ENCODE measurements at regions not wholly inside any gene's neighbourhood (a gene's known extent, or its start where the extent isn't known, plus 50 kb on each side); places are given as distances from the start of the nearest gene placed in this dataset.

DNA sequence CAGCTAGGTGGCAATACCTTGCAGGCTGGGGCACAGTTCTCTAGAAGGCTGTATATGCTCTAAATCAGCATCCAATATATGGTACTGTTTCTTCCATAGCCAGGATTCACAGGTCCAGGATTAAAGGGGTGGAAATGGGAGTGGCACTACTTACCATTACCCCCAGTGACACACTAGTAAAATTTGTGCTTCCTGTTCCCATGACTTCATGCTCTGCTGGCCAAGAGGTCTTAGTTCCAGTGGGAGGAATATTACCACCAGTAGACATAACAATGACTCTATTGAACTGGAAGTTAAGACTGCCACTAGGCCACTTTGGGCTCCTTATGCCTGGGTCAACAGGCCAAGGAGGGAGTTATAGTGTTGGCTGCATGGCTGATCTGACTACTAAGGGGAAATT is 174.3 kb upstream of the TNFAIP3 start:
- DNase-seq, result no peak

DNA sequence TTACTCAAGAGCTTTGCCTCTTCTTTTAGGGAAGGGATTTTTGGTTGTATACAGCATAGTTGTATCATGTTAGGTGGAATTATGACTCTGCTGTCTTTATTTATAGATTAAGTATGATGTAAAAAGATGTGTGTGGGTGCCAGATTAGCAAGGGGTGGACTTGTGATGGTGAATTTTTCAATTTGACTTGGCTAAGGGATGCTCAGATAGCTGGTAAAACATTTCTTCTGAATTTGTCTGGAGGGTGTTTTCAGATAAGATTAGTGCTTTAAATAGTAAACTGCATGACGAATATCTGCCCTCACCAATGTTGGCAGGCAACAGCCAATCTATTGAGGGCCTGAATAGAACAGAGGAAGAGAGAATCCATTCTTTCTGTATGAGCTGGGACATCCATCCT is 173.3 kb upstream of the TNFAIP3 start:
- DNase-seq, result no peak

DNA sequence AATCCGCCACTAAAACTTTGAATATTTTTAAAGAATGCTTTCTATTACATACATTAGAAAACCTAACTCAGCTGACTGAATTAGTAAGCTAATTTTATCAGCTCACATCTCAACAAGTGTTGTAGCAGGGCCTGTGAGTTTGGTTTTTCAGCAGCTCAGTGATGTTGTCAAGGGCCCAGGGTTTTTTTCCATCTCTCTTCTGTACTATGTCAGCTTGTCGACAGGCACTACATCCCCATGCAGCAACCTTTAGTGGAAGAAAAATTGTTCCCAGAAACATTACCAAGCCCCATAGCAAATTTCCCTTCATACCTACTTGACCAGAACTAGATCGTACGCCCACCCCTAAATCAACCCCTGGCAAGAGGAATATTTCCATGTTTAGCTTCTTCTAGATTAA is 170.3 kb upstream of the TNFAIP3 start:
- DNase-seq, result no peak

DNA sequence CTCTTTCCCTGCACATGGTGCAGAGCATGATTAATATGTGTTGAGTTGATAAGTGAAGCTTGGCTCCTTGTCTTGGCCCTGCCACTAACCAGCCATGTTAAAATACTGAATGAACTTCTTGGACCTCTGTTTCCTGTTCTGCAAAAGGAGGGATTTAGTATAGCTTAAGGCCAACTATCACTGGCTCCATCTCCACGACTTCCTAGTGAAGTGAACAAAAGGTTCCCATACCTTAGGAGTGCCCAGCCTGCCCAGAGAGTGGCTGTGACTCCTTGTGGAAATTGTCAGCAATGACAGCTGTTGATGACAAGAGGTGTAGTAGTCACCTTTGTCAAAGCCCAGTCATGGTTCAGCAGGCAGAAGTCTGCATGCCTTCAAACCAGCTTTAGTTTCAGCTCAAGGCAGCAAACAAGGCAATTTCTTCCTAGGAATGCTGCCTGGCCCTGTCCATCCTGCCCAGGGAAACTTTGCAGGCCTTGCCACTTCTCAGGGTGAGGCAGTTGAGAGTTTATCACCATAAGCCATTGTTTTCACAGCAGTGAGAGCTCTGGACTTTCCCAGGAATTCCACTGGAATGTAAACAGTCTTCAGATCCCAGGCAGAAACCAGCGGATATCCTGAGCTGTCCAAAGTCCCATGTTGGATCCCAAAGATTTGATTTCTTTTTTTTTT is 169.7 kb upstream of the TNFAIP3 start:
- no peak for DNase-seq

DNA sequence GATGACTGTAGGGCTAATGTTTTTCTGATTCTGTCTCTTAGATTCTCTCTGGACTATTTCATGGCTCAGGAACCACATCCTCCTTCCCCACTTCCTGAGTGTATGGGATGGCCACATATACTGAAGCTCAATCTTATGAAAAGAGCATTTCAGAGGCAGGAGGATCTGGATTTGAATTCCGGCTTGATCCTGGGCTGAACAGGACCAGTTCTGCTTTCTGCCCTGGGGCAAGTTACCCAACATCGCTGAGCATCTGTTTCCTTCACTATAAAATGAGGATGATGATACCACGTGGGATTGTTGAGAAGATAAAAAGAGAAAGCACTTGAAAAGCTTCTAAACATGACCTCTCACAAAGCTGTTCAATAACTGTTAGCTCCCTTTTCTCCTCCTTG is 168.4 kb upstream of the TNFAIP3 start:
- DNase-seq, result no peak

DNA sequence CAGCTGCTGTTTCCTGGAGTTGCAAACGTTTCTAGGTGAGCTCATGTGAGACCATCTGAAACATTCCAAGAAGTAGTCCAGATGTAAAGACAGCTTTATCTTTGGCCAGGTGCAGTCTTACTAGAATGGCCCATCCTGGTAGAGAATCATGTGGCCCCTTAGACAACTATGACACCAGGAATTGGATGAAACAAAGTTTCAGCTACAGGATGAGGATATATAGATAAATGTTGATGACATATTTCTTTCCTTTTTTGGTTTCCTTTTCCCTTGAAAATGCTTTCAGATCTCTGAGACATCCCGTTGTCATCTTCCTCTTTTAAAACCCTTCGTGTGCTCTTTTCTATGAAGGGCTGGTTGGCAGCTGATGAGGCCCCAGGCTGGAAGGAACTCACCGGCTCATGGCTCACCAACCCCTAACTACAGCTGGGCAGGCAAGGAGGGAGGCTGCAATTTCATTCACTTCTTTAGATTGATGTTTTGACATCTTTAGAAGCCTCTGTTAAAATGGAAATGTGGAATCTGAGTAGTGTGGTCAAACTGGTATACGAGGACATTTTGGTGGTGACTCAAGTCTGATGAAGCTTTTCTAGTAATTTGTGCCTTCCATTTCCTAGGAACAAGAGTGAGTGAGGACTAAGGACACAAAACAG is 167.9 kb upstream of the TNFAIP3 start:
- DNase-seq, result no peak

DNA sequence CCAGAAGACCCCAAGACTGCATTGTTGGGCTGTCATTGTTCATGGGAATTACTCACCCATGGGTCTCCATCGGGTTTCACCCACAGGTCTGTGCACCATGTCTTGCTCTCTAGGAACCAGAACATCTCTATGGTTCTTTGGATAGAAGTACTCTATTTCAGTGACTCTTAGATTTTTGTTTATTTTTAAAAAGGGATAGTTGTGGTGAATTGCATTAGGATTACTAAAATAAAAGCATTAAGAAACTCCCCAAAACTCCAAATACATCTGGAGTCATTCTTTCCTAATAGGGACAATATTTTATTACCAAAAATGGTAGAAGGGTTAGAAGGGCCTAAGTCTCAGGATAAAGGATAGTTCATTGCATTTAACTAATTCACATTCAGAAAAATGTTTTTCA is 166.9 kb upstream of the TNFAIP3 start:
- no peak for DNase-seq

DNA sequence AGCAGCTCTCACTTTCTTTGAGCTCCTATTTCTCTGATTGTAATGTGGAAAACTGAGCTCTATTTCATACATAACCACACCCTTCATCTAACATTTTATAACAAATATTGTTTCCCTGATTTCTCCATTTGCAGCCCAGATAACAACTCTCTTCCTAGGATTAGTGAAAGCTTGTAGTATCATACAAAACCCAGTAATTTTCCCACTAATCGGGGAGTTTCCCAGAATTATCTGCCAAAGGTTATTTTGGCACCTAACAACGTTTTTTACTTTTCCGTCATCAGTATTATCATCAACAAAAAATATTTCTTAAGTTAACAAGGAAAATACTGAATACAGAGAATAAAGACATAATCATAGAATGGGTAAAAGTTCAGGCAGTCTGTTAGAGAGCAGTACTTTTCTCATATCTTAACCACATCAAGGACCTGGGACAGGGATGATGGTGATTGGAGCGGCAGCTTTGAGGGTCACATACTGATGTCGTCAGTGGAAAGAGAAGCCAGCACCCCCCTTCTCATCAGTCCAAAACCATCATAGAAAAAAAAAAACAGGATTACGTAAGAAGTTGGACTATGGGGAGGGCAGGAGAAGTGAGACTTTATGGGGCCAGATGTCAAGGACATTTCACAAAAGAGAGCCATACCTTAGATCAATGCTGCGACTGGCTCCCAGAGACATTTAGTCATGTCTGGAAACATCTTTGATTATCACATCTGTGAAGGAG is 166.1 kb upstream of the TNFAIP3 start:
- no peak for DNase-seq

DNA sequence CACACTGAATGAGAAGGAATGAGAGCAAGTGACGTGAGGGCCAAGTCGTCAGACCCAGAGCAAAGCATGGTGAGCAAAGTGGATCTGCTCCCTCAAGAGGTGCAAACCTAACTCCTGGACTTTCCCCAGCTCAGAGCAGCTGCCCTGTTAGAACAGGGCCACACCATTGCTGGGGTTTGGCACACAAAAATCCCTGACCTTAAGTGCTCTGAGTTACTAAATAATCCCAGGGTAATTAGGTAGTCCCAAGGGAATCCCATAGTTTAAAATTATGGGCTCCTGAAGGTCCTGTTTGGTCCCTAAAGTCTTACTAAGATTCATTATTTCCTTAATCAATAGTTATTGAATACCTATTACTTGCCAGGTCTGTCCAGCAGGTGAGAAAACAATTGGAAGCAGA is 165.1 kb upstream of the TNFAIP3 start:
- DNase-seq, result no peak

DNA sequence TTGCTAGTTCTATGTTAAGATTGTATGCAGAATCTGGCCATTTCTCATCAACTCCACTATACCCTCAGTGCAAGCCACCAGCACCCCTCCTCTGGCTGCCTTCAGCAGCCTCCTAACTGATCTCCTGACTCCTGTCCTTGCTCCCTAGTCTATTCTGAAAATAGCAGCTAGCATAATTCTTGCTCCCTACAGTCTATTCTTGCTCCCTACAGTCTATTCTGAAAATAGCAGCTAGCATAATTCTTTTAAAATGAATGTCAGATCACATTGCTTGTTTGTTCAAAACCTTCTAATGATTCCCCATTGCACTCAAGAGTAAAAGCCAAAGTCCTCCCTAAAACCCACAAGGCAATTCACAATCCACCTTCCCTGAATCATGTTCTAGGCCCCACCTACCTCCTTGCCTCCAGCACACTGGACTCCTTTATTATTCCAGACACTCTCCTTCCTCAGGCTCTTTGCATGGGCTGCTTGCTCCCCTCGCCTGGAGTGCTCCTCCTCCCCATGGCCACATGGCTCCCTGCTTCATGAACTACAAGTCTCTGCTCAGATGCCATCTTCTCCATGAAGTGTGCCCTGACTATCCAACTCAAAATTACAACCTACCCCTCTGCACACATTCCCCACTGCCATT is 164.2 kb upstream of the TNFAIP3 start:
- no peak for DNase-seq

DNA sequence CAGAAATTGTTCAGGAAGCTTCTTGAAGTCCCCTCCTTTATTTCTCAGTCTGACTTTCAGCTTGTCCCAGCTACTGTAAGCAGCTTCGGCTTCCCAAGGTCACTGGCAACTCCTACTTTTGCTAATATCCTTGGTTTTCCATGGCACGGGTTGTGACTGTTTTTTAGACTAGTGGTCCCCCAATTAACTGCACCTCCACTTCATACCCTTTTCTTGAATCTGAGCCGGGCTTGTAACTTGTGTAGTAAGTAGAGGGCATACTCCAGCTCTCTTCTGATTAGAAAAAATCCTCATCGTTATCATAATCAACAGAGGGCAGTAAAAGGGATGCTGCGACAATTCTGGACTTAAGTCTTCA is 162.3 kb upstream of the TNFAIP3 start:
- DNase-seq, result no peak

DNA sequence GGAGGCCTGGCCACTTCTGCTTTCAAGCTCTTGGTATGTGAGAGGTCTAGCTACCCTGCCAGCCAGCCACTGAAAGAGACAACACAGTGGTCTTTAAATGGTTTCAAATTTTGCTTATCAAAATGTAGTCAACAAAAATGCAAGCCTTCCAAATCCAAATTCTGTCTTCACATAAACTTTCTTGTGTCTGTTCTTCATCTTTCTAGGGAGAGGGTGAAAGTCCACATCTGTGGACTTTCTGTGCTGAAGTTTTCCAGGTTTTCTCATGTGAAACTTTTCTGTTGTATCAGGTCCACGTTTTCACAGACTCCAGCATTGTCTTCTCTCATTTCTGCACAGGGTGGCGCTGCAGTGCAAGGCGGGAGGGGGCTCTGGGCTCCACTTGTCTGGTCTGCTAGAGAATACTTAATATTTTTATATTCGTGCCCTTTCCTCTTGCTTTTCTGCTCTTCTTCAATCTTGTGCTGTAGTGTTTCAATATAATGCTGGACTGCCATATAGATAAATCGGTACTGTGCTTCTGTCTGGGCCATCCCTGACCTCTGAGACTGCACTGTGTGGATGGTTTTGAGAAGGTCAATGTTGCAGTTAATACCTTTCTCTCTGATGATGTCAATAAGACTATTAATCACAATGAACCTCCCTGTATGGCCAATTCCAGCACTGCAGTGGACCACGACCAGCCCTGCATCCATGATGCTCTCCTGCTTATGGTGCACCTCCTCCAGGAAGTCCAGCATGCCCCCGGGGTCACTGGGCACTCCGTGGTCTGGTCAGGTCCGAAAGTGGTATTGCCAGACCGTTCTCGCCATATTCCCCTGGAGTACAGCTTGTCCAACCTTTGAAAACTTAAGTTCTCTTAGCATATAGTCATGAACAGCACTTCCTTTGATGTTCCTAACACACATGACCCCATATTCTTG is 161.6 kb upstream of the TNFAIP3 start:
- DNase-seq, result peak; percentile 60 to 72

DNA sequence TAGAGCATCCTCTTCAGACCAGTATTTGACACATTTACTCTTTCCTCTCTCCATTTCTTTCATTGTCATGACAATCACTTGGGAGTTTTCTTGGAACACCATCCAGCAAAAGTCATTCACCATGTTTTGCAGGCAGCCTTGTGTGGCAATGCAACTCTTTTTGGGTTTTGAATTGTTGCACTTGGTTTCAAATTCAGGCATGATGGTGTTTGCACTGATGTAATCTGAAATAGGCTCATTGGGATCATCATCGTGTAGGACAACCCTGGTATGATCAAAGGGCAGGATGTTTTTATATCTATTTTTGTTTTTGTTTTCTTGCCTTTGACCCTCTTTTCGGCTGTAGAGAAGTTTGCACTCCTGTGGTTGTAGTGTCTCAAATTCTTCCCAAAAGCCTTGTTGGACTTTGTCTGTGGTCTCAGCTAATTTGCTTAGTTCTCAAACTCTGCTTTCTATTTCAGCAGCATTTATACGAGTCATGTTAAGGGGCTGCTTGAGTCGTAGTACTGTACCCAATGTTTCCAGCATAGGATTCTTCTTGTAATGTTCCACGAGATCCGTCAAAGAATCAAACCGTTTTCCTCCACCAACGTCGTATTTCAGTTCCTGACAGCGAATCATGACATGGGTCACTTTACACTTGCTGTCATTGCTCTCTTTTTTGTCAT is 160.8 kb upstream of the TNFAIP3 start:
- no peak for DNase-seq

DNA sequence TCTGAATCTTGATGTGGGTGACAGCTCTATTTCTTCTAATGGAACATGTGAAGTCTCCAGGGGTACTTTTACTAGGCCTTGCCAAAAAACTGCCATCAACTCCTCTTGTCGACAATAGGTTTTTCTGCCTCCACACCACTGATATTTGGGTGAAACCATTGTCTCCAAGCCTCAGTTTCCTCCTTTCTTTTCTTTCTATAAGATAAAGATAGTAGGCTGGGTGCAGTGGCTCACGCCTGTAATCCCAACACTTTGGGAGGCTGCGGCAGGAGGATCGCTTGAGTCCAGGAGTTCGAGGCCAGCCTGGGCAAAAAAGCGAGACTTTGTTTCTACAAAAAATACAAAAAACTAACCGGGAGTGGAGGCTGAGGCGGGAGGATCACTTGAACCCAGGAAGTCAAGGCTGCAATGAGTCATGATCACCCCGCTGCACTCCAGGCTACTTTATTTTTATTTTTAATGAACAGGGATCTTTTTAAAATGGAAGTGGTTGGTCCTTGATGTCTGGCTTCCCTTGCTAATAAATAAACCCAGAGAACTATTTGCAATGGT is 159.9 kb upstream of the TNFAIP3 start:
- DNase-seq, result no peak

DNA sequence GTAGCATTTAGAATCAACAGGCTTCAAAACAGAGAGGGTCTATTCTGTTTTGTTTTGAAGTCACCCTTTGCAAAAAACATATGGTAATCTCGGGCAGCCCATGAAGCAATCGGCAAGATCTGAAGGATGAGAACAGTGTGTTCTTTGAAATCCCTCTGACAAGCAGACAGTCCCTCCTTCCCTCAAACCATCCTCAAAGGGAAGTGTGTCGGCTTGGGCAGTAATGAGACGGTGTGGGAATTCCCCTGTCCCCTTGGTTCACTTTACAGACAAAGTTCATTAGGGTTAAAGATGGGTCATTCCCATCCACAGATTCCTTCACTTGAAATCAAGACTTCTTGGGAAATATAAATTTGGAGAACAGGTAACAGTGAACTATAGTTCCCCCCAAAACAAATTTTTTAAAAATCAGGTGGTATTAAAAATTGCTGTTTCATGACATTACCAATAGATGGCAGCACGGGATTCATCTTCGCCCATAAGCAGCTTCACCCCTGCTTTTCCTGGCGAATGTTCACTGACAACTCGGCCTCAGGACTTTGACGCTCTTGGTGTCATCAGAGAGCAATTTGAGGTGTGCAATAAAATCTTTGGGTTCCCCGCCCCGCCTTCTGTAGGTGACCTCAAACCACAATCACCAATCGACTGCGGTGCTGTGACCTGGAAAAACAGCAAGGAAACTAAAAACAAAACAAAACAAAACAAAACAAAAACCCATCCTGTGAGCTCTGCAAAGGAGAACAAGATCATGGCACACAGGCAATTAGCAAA is 159.3 kb upstream of the TNFAIP3 start:
- DNase-seq, result peak; percentile 70 to 79

DNA sequence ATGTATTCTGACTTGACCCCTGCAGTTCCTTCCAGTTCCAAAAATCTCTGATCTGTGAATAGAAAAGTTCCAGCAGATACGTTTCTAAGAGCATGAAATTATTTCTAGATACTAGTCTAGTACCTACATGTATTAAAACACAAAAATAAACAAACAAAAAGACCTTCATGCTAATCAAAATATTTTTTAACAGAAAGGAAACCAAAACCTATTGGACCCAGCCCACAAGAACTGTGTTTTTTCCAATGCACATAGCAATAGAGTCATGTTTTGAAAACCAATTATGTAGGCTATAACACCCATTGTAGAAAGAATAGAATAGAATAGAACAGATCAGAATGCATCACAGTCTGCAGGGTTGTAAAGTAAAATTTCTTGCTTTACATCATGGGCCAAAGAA is 158.6 kb upstream of the TNFAIP3 start:
- no peak for DNase-seq

DNA sequence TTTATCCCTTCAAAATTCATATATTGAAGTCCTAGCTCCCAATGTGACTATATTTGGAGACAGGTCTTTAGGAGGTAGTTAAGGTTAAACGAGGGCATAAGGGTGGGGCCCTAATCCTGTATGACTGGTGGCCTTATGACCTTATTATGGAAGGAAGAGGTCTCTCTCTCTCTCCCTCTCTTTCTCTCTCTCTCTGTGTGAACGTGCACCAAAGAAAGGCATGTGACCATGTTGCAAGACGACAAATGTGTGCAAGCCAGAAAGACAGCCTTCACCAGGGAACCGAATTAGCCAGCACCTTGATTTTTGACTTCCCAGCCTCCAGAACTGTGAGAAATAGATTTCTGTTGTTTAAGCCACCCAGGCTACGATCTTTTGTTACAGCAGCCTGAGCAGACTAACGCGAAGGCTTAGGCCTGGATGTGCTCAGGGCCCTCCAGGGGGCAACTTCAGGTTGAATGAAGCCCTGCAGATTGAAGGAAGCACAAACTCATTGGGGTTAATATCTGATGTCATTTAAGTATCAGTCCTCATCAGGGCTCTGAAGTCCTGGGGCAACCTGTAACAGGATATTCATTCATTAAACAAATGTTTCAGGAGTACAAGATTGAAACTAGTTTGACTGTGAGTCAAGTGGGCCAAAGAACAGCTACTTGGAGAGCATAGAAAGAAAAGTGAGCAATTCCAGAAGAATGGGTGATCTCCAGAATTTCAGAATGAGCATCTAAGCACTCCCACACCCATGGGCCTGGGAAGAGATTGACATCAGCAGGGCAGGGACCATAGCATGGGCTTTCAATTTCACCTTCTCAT is 157.4 kb upstream of the TNFAIP3 start:
- no peak for DNase-seq

DNA sequence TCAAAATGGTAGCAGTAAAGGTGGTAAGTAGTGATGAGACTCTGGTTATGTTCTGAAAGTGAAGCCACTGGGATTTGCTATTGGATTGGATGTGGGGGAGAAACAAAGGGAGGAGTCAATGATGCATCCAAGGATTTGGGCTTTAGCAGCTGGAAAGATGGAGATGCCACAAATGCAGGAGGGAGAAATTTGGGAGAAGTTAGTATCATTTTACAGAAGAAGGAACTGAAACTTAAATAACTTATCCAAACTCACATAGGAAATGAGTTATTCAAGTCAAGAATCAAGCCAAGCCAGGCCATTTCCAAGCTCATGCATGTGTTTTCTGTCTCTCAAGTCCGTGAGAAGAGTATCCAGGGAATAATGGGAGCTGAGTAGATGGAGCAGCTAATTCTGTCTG is 155.1 kb upstream of the TNFAIP3 start:
- DNase-seq, result no peak

DNA sequence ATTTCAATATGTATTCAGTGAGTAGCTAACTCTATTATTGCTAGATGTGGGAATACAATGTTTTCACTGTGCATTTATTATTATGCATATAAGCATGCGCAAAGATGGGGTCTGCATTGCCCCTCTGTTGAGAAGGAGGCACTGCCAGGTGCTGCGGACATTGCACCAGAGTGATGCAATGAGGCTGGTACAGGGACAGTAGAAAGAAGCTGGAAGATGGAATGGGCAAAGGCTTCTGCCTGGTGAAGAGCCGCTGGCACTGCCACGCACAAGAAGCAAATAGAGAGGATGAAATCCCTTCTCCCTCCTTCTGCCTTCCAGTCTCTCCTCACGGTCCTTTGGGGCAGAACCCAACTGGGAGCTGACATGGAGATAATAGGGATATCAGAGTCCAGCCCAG is 154.5 kb upstream of the TNFAIP3 start:
- no peak for DNase-seq

DNA sequence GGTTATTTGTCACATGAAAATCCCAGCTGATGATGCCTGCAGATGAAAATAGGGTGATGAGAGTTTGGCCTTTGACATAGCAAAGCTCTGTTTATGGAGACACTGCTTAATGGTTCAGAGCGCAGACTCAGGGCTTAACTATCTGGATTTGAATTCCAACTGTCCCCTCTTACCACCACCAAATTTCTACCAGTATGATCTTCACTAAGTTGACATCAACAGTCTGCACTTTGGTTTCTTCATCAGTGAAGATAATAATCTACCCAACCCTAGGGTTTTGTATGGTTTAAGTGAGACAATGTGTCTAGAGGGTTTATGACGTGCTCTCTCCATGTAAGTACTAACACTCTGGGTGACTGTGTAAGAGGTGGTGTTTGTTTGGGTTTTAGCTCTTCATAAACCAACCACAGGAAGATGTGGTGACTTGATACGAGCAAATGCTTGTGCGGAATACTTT is 151.4 kb upstream of the TNFAIP3 start:
- DNase-seq, result peak; percentile 17 to 20

All from activated CD4-positive, alpha-beta T cell treated with anti-CD3 and anti-CD28 coated beads for 4 hours (primary cell).